ENCODE measurements at regions not wholly inside any gene's neighbourhood (a gene's known extent, or its start where the extent isn't known, plus 50 kb on each side); places are given as distances from the start of the nearest gene placed in this dataset.
"Not testable (repeated sequence)": the region's sequence is repeated elsewhere in the genome, so short reads cannot be mapped to it uniquely, and the experiment has no call there.

GRCh38 chr6:93663111-93663510, 243.8 kb upstream of the EPHA7 start:
- DNase-seq (ENCODE audit: extremely low spot score) = no peak
- ChIA-PET CTCF (no interaction called here), POLR2A (no interaction called here)
- TF ChIP-seq FOXM1 (IDR thresholded peaks at IDR 0.05; ENCODE audit: borderline replicate concordance) (no peak), L3MBTL2 (conservative IDR thresholded peaks at IDR 0.05) (no peak), ELF4 (IDR thresholded peaks at IDR 0.05) (no peak), SUZ12 (IDR thresholded peaks at IDR 0.05) (no peak), HDGF (IDR thresholded peaks at IDR 0.05; ENCODE audit: borderline replicate concordance) (no peak), ZNF384 (IDR thresholded peaks at IDR 0.05) (no peak), SP1 (IDR thresholded peaks at IDR 0.05) (no peak), BHLHE40 (IDR thresholded peaks at IDR 0.05; ENCODE audit: borderline replicate concordance) (no peak), TARDBP (IDR thresholded peaks at IDR 0.05) (no peak), FOXK2 (IDR thresholded peaks at IDR 0.05) (no peak), CTBP1 (IDR thresholded peaks at IDR 0.05; ENCODE audit: borderline replicate concordance) (no peak), LEF1 (IDR thresholded peaks at IDR 0.05; ENCODE audit: borderline replicate concordance) (no peak), ARNT (IDR thresholded peaks at IDR 0.05) (no peak), PKNOX1 (IDR thresholded peaks at IDR 0.05) (no peak)

GRCh38 chr6:93654548-93654947, 235.2 kb upstream of the EPHA7 start:
- POLR2A ChIA-PET = no interaction called here
- TF ChIP-seq NFRKB (IDR thresholded peaks at IDR 0.05) = no peak
- no peak for TF ChIP-seq TARDBP (IDR thresholded peaks at IDR 0.05)
- no peak for DNase-seq (ENCODE audit: extremely low spot score)
- CTCF ChIA-PET = interaction anchor here (0.9 kb wide), 1 partner anchor 231 kb away, joined by 3 read pairs; no protein-coding TSS in a partner anchor

- ChIA-PET CTCF (interaction anchor here (0.6 kb wide), 1 partner anchor 175 kb away, joined by 5 read pairs; no protein-coding TSS in a partner anchor), POLR2A (no interaction called here)
- TF ChIP-seq HDGF (IDR thresholded peaks at IDR 0.05; ENCODE audit: borderline replicate concordance) = no peak
- no peak for DNase-seq (ENCODE audit: extremely low spot score)
These were observed 225.3 kb upstream of the EPHA7 start for GRCh38 chr6:93644611-93645010.

GRCh38 chr6:93639126-93639525, 219.8 kb upstream of the EPHA7 start:
- ChIA-PET CTCF (no interaction called here), POLR2A (no interaction called here)
- no peak for TF ChIP-seq ELF4 (IDR thresholded peaks at IDR 0.05)
- no peak for TF ChIP-seq SP1 (IDR thresholded peaks at IDR 0.05)
- TF ChIP-seq BHLHE40 (IDR thresholded peaks at IDR 0.05; ENCODE audit: borderline replicate concordance) = no peak
- no peak for TF ChIP-seq TARDBP (IDR thresholded peaks at IDR 0.05)
- TF ChIP-seq L3MBTL2 (conservative IDR thresholded peaks at IDR 0.05) = no peak
- TF ChIP-seq FOXK2 (IDR thresholded peaks at IDR 0.05) = no peak
- TF ChIP-seq FOXA1 (IDR thresholded peaks at IDR 0.05) = no peak
- no peak for TF ChIP-seq FOXM1 (IDR thresholded peaks at IDR 0.05; ENCODE audit: borderline replicate concordance)
- TF ChIP-seq ZNF384 (IDR thresholded peaks at IDR 0.05) = no peak
- no peak for DNase-seq (ENCODE audit: extremely low spot score)

- CTCF ChIA-PET; DNase-seq (ENCODE audit: extremely low spot score); POLR2A ChIA-PET: not testable (repeated sequence)
These were observed 217.8 kb upstream of the EPHA7 start for GRCh38 chr6:93636987-93637664.

GRCh38 chr6:93624408-93624807, 205.0 kb upstream of the EPHA7 start:
- peak; percentile 37 for DNase-seq (ENCODE audit: extremely low spot score)
- TF ChIP-seq CTBP1 (IDR thresholded peaks at IDR 0.05; ENCODE audit: borderline replicate concordance) = no peak
- TF ChIP-seq ARNT (IDR thresholded peaks at IDR 0.05) = no peak
- no peak for TF ChIP-seq ZNF384 (IDR thresholded peaks at IDR 0.05)
- TF ChIP-seq FOXK2 (IDR thresholded peaks at IDR 0.05) = no peak
- TF ChIP-seq FOXM1 (IDR thresholded peaks at IDR 0.05; ENCODE audit: borderline replicate concordance) = no peak
- TF ChIP-seq TARDBP (IDR thresholded peaks at IDR 0.05) = no peak
- no peak for TF ChIP-seq HDGF (IDR thresholded peaks at IDR 0.05; ENCODE audit: borderline replicate concordance)
- TF ChIP-seq BHLHE40 (IDR thresholded peaks at IDR 0.05; ENCODE audit: borderline replicate concordance) = no peak
- TF ChIP-seq NFRKB (IDR thresholded peaks at IDR 0.05) = no peak
- TF ChIP-seq PKNOX1 (IDR thresholded peaks at IDR 0.05) = no peak
- TF ChIP-seq L3MBTL2 (conservative IDR thresholded peaks at IDR 0.05) = no peak
- no peak for TF ChIP-seq LEF1 (IDR thresholded peaks at IDR 0.05; ENCODE audit: borderline replicate concordance)
- TF ChIP-seq SP1 (IDR thresholded peaks at IDR 0.05) = no peak
- no peak for TF ChIP-seq SUZ12 (IDR thresholded peaks at IDR 0.05)
- no peak for TF ChIP-seq FOXA1 (IDR thresholded peaks at IDR 0.05)
- no peak for TF ChIP-seq ELF4 (IDR thresholded peaks at IDR 0.05)
- ChIA-PET POLR2A (no interaction called here), CTCF (no interaction called here)

- peak; percentile 12 for DNase-seq (ENCODE audit: extremely low spot score)
- CTCF ChIA-PET = no interaction called here
- POLR2A ChIA-PET = no interaction called here
- TF ChIP-seq SUZ12 (IDR thresholded peaks at IDR 0.05) = no peak
- no peak for TF ChIP-seq CTBP1 (IDR thresholded peaks at IDR 0.05; ENCODE audit: borderline replicate concordance)
- no peak for TF ChIP-seq FOXK2 (IDR thresholded peaks at IDR 0.05)
- TF ChIP-seq L3MBTL2 (conservative IDR thresholded peaks at IDR 0.05) = no peak
- no peak for TF ChIP-seq ARNT (IDR thresholded peaks at IDR 0.05)
- no peak for TF ChIP-seq NFRKB (IDR thresholded peaks at IDR 0.05)
- no peak for TF ChIP-seq HDGF (IDR thresholded peaks at IDR 0.05; ENCODE audit: borderline replicate concordance)
- no peak for TF ChIP-seq TARDBP (IDR thresholded peaks at IDR 0.05)
- TF ChIP-seq SP1 (IDR thresholded peaks at IDR 0.05) = no peak
- TF ChIP-seq BHLHE40 (IDR thresholded peaks at IDR 0.05; ENCODE audit: borderline replicate concordance) = no peak
- no peak for TF ChIP-seq FOXA1 (IDR thresholded peaks at IDR 0.05)
- TF ChIP-seq LEF1 (IDR thresholded peaks at IDR 0.05; ENCODE audit: borderline replicate concordance) = no peak
- TF ChIP-seq ZNF384 (IDR thresholded peaks at IDR 0.05) = no peak
- TF ChIP-seq PKNOX1 (IDR thresholded peaks at IDR 0.05) = no peak
- no peak for TF ChIP-seq FOXM1 (IDR thresholded peaks at IDR 0.05; ENCODE audit: borderline replicate concordance)
- no peak for TF ChIP-seq ELF4 (IDR thresholded peaks at IDR 0.05)
These were observed 202.1 kb upstream of the EPHA7 start for GRCh38 chr6:93621442-93621841.
